Stimulated activated CD4-positive, alpha-beta T cell treated with anti-CD3 and anti-CD28 coated beads, Interleukin-15, amount 100 ng/mL, for 48 hours (primary cell): ENCODE measurements at regions not wholly inside any gene's neighbourhood (a gene's known extent, or its start where the extent isn't known, plus 50 kb on each side); places are given as distances from the start of the nearest gene placed in this dataset.
"Not testable (repeated sequence)": the region's sequence is repeated elsewhere in the genome, so short reads cannot be mapped to it uniquely, and the experiment has no call there.

Experiments used
- DNase-seq, 2 donors: peaks; one replicate each; pipeline ENCODE4 v3.0.0-alpha.2; 2020; ENCODE audit warnings: low read depth in 2 of 2

DNA sequence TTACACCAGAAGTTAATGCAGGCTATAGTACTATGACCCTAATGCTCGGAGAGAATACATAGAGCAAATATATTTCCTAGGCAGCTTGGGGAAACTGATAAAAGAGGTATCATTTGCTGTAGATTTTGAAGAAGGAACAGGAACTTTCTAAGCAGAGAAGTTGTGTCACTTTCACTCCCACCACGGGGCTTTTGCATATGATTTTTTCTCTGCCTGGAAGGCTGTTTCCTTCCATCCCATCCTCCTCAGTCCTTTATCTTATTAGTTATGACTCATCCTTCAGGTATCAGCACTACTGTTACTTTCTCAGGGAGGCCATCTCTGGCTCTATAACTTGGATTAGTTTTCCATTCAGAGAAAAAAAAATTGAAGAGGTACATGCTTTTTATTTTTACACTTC is 2006.1 kb upstream of the WWC1 start:
- no peak for DNase-seq

- DNase-seq: no peak
Measured at GRCh38 chr5:166286832-166287231, 2004.6 kb upstream of the WWC1 start.

DNA sequence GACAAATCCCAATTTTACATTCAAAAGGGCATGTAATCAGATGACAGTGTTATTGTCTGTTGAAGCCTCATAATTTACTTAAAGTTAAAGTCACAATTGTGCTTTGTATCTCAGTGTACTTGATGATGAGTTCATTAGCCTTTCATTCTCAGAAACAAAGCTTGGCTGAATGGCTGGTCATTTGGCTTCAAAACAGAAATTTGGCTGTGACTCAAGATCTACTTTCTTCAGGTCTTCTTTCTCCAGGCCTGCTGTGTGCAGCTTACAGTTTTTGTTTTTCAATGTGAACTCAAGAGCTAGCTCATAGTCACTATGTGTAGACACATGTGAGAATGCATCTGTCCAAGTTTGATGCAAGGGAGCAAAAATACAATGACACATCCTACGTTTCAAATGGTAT is 2003.6 kb upstream of the WWC1 start:
- no peak for DNase-seq

DNA sequence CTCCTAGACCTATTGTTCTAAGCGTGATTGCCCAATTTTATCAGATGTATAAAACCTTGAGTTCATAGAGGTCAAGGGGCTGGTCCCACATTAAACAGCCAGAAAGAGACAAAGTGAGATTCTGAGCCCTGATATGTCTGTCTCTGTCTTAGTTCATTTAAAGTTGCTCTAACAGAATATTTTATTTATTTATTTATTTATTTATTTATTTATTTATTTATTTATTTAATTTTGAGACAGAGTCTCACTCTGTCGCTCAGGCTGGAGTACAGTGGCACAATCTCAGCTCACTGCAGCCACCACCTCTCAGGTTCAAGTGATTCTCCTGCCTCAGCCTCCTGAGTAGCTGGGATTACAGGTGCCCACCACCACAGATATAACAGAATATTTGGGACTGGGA is 1999.6 kb upstream of the WWC1 start:
- not testable (repeated sequence) for DNase-seq

GRCh38 chr5:166293892-166294291 is 1997.6 kb upstream of the WWC1 start:
- DNase-seq: no peak

DNA sequence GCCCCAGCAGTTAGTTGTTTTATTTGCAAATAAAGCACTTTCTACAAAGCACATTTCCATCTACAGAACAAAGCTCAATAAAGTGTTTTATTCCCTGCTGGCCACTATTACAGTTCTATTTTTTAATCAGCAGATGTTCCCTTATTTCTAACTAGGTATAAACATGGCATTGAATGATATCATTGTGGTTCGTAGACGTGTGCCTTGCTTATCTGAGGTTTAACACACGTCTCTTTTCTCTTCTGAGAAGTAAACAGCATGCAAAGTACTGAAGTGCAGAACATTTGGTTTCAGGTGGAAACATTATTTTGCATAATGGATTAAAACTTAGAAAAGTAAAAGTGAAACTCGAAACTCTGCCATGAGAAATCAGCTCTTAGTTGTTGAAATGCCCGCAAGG is 1989.3 kb upstream of the WWC1 start:
- DNase-seq: no peak

DNA sequence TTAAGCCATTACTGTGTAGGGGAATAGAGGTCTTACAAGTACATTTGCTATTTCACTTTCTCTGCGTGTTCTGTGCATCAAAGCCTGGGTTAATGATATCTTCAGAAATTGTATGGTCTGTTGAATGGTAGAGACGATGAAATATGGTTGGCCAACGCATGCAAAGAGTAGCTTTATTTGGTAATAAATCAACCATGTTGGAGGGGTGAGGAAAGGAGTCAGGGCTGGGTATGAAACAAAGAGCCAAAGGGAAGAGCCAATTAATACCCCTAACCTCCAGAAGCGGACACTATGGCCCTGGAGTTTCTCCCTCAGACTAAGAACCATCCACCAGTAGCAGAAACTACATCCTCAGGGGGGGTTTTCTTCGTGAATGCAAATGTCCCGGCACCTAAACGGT is 1974.0 kb upstream of the WWC1 start:
- DNase-seq: no peak

GRCh38 chr5:166320920-166321480 is 1970.4 kb upstream of the WWC1 start:
- DNase-seq: no peak

DNA sequence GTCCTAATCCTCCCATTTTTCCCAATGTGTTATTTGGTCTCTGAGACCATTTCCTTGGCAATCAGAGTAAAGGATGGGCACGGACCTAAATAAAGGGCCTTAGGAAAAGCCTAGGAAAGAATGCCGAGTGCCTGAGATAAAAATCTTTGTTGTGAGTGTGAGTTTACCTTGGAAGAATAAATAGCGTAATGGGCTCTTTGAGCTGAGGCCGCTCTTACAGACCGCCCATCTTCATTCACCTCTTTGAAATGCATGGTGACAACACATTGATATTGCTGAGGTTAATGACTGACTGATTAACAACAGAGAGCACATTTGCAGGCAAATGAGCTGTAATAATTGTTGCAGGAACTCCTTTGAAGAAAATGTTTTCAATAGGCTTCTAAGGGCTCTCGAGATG is 1967.1 kb upstream of the WWC1 start:
- no peak for DNase-seq

- DNase-seq: no peak
Measured at GRCh38 chr5:166329149-166329800, 1962.2 kb upstream of the WWC1 start.

DNA sequence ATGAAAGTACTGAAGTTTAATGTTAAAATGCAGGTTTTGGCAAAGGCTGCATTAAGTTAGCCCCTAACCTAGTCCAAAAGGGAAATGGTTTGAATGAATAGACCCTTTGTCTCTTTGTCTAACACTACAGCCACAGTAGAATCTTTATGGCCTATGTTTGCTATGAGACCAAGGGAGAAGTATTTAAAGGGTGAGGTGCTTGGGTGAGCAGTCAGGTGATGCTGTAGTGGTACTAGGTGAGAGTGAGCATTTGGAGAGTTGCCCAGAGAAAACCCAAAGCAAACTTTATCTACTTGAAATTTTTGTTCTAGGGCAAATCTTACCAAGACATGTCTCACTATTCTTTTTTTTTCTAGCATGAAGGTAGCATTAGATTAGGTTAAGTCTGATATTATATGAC is 1961.4 kb upstream of the WWC1 start:
- DNase-seq: no peak

DNA sequence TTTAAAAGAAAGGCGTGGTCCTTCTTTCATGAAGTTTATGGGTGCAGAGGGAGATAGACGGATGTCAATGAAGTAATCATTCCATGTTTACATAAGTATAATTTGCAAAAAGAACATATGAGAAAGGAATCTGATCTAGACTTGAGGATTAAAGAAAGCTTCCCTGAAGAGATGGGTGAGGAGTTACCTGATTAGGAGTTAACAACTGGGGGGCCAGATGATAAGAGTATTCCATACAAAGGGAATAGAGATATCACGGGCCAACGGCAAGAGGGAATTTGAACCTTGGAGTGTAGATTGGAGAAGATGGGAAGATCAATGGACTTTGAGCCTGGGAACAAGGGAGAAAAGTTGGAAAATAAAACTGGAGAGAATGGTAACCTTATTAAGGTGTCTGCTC is 1959.9 kb upstream of the WWC1 start:
- no peak for DNase-seq

DNA sequence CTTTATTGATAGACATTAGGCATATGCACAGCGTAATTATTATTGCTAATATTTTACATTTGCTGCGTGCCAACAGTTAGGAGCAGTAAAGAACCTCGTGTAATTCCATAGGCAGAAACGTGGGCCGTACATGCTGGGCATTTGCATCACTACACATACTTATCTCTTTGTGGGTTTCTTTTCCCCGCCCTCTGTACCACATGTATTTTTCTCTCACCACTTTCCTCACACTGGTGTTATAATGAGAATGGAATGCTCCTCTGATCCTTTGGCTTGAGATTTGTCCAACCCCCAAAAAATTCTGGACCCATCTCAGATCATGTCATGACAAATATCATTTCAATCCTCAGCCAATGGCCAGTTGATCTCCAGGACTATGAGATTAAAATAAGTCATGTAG is 1952.6 kb upstream of the WWC1 start:
- no peak for DNase-seq

DNA sequence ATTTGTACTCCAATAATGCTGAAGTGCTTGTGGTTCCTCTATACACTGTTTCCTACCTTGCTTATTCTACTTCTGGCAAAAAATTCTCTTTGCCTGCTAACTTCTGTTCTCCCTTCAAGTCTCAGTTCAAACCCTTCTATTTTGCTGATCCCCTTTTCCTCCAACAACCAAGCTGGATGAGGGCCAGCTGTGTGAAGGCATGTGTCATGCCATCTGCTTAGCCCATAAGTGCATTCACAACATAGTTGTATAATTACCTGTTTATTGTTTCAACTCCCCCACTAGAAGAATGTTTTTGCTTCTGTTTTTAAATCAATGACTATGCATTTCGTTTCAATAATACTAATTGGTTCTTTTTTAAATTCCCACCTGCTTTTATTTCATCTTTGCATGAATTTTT is 1951.4 kb upstream of the WWC1 start:
- no peak for DNase-seq

- DNase-seq: no peak
Measured at GRCh38 chr5:166341740-166342337, 1949.6 kb upstream of the WWC1 start.

- DNase-seq: no peak
Measured at GRCh38 chr5:166342402-166342801, 1949.0 kb upstream of the WWC1 start.

DNA sequence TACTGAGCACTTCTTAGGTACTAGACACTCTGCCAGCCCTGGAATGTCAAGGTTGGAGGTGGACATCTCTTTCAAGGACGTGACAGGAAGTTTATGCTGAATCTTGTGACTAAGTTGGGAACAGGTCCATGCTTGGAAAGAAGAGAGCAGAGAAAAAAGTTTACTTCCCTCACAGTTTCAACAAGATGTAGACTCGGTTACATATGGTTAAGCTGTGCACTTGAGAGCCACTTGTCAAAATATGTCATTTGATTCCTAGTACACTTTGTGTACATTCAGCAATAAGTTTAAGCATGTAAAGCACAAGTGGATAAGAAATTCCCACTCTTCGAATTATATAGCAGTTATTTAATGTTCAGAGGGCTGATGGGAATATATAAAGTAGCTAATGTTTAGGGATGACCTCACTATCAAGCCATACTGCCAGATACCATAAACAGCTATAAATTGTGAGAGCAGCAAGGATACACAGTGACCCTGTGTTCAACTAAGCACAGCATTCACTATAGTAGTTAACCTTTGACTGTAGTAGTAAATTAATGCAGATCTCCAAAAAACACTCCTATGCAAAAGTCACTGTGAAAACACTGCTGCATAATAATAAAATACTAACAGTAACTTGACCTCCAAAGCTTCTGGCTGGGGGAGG is 1944.6 kb upstream of the WWC1 start:
- DNase-seq: no peak

DNA sequence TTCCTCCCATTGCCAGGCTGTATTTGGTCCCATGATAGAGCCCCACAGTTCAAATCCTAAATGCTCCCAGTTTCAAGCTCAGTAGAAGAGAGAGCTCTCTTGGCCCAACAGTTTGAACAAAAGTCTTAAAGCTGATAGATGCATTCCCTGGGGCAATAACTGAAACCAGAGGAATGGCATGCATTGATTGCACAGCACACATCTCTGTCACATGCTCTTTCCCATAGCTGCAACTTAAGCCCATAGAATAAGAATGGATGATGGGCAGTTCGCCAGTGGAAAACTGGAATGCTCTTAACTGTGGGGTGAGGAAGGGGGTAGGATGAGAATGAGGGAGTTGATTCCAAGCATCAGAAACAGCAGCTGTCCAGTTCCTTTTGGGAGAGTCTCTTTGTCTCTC is 1942.4 kb upstream of the WWC1 start:
- no peak for DNase-seq

DNA sequence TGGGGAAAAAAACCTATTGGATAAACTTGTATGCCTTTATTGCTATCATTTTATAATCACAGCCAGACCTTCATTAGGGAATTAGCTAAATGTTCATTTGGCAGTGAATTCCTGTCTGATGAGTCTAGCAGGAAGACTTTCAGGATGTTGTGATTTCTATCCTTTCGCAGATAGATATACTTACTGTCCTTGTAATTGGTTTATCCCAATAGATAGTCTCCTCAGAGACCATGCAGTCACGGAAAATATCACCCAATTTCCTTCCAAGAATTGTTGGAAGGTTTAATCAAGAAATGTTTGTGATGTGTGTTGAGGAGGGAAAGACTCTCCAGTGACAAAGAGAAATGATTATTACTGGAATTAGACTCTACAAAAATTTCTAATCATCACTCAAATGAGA is 1937.9 kb upstream of the WWC1 start:
- DNase-seq: no peak

GRCh38 chr5:166354332-166354731 is 1937.1 kb upstream of the WWC1 start:
- no peak for DNase-seq

GRCh38 chr5:166356096-166356495 is 1935.3 kb upstream of the WWC1 start:
- DNase-seq: no peak

DNA sequence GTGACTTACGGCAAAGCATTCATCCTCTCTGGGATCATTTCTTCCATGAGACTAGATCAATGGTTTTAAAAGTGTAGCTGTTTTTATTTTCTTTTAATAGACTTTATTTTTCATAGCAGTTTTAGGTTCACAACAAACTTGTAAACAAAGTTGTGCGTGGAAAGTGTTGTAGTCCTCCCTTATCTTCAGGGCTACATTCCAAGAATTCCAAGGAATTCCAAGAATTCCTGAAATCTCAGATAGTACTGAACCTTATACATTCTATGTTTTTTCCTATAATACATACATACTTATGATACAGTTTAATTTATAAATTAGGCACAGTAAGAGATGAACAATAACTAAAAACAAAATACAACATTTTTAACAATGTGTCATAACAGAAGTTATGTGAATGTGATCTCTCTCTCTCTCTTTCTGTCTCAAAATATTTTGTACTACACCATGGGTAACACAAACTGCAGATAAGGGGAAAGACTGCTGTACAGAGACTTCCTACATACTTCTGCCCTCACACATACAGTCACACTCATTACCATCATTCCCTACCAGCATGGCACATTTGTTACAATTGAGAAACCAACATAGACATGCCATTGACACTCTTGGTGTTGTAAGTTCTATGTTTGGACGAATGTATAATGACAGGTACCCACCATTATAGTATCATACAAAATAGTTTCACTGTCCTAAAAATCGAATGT is 1933.2 kb upstream of the WWC1 start:
- no peak for DNase-seq
